ENCODE measurements at regions not wholly inside any gene's neighbourhood (a gene's known extent, or its start where the extent isn't known, plus 50 kb on each side); places are given as distances from the start of the nearest gene placed in this dataset.
A peak's percentile ranks its signal among the peaks of the same experiment; 100 is the strongest.

- Mint-ChIP-seq H3K4me1 (peaks cover 19% of the 10 kb centered on the region), H3K27ac (no peak overlapping the region), H3K9me3 (peaks cover 6% of the 10 kb centered on the region; the same call in 1 of the 2 replicates), H3K27me3 (ENCODE audit: low read depth) (no peaks in the 10 kb centered on the region; the same call in 1 of the 2 replicates), H3K36me3 (no peaks in the 10 kb centered on the region), H3K4me3 (no peak overlapping the region)
- no peak for DNase-seq (ENCODE audit: low spot score)
- POLR2A ChIA-PET: no interaction called here
- CTCF ChIA-PET: no interaction called here
- TF ChIP-seq STAT6 (CRISPR knock-in tag; conservative IDR thresholded peaks at IDR 0.05; ENCODE audit: low read depth) (no peak), ERG (CRISPR knock-in tag; IDR thresholded peaks at IDR 0.05) (no peak)
- TF ChIP-seq, protein P1, sequence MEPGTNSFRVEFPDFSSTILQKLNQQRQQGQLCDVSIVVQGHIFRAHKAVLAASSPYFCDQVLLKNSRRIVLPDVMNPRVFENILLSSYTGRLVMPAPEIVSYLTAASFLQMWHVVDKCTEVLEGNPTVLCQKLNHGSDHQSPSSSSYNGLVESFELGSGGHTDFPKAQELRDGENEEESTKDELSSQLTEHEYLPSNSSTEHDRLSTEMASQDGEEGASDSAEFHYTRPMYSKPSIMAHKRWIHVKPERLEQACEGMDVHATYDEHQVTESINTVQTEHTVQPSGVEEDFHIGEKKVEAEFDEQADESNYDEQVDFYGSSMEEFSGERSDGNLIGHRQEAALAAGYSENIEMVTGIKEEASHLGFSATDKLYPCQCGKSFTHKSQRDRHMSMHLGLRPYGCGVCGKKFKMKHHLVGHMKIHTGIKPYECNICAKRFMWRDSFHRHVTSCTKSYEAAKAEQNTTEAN (CRISPR knock-in tag; IDR thresholded peaks at IDR 0.05): no peak
- TF ChIP-seq, protein P2, sequence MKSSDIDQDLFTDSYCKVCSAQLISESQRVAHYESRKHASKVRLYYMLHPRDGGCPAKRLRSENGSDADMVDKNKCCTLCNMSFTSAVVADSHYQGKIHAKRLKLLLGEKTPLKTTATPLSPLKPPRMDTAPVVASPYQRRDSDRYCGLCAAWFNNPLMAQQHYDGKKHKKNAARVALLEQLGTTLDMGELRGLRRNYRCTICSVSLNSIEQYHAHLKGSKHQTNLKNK (CRISPR knock-in tag; IDR thresholded peaks at IDR 0.05): no peak
- TF ChIP-seq, protein P3, sequence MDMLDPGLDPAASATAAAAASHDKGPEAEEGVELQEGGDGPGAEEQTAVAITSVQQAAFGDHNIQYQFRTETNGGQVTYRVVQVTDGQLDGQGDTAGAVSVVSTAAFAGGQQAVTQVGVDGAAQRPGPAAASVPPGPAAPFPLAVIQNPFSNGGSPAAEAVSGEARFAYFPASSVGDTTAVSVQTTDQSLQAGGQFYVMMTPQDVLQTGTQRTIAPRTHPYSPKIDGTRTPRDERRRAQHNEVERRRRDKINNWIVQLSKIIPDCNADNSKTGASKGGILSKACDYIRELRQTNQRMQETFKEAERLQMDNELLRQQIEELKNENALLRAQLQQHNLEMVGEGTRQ (CRISPR knock-in tag; IDR thresholded peaks at IDR 0.05): no peak
- no peak for ATAC-seq
Measured at GRCh38 chr13:94776300-94776699, 64.0 kb upstream of the SOX21 start.

GRCh38 chr13:94765814-94766213 is 53.5 kb upstream of the SOX21 start:
- ATAC-seq: peak; percentile 20
- H3K4me3 Mint-ChIP-seq: no peak overlapping the region
- ChIA-PET POLR2A (no interaction called here), CTCF (no interaction called here)
- DNase-seq (ENCODE audit: low spot score): peak; percentile 17
- H3K27me3 Mint-ChIP-seq (ENCODE audit: low read depth): no peaks in the 10 kb centered on the region
- H3K36me3 Mint-ChIP-seq: no peaks in the 10 kb centered on the region
- no peak overlapping the region for H3K27ac Mint-ChIP-seq
- peaks cover 43% of the 10 kb centered on the region for H3K4me1 Mint-ChIP-seq
- H3K9me3 Mint-ChIP-seq: 0 out of 2 replicates have a peak, but pooled peaks cover 6% of the 10 kb centered on the region
- TF ChIP-seq CREB1 (CRISPR knock-in tag; IDR thresholded peaks at IDR 0.05): no peak
- TF ChIP-seq RELA (CRISPR knock-in tag; IDR thresholded peaks at IDR 0.05; ENCODE audit: borderline replicate concordance): no peak
- no peak for TF ChIP-seq NR2C2 (CRISPR knock-in tag; IDR thresholded peaks at IDR 0.05)
- TF ChIP-seq, protein P4, sequence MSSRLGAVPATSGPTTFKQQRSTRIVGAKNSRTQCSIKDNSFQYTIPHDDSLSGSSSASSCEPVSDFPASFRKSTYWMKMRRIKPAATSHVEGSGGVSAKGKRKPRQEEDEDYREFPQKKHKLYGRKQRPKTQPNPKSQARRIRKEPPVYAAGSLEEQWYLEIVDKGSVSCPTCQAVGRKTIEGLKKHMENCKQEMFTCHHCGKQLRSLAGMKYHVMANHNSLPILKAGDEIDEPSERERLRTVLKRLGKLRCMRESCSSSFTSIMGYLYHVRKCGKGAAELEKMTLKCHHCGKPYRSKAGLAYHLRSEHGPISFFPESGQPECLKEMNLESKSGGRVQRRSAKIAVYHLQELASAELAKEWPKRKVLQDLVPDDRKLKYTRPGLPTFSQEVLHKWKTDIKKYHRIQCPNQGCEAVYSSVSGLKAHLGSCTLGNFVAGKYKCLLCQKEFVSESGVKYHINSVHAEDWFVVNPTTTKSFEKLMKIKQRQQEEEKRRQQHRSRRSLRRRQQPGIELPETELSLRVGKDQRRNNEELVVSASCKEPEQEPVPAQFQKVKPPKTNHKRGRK (CRISPR knock-in tag; IDR thresholded peaks at IDR 0.05; ENCODE audit: borderline replicate concordance): no peak
- no peak for TF ChIP-seq ZNF263 (CRISPR knock-in tag; IDR thresholded peaks at IDR 0.05; ENCODE audit: low read depth)
- no peak for TF ChIP-seq TEAD1 (CRISPR knock-in tag; IDR thresholded peaks at IDR 0.05)
- TF ChIP-seq, protein P5, sequence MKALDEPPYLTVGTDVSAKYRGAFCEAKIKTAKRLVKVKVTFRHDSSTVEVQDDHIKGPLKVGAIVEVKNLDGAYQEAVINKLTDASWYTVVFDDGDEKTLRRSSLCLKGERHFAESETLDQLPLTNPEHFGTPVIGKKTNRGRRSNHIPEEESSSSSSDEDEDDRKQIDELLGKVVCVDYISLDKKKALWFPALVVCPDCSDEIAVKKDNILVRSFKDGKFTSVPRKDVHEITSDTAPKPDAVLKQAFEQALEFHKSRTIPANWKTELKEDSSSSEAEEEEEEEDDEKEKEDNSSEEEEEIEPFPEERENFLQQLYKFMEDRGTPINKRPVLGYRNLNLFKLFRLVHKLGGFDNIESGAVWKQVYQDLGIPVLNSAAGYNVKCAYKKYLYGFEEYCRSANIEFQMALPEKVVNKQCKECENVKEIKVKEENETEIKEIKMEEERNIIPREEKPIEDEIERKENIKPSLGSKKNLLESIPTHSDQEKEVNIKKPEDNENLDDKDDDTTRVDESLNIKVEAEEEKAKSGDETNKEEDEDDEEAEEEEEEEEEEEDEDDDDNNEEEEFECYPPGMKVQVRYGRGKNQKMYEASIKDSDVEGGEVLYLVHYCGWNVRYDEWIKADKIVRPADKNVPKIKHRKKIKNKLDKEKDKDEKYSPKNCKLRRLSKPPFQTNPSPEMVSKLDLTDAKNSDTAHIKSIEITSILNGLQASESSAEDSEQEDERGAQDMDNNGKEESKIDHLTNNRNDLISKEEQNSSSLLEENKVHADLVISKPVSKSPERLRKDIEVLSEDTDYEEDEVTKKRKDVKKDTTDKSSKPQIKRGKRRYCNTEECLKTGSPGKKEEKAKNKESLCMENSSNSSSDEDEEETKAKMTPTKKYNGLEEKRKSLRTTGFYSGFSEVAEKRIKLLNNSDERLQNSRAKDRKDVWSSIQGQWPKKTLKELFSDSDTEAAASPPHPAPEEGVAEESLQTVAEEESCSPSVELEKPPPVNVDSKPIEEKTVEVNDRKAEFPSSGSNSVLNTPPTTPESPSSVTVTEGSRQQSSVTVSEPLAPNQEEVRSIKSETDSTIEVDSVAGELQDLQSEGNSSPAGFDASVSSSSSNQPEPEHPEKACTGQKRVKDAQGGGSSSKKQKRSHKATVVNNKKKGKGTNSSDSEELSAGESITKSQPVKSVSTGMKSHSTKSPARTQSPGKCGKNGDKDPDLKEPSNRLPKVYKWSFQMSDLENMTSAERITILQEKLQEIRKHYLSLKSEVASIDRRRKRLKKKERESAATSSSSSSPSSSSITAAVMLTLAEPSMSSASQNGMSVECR (CRISPR knock-in tag; IDR thresholded peaks at IDR 0.05; ENCODE audit: borderline replicate concordance): no peak
- TF ChIP-seq PREB (CRISPR knock-in tag; IDR thresholded peaks at IDR 0.05; ENCODE audit: borderline replicate concordance): no peak
- TF ChIP-seq MYBL2 (CRISPR knock-in tag; IDR thresholded peaks at IDR 0.05): no peak
- TF ChIP-seq, protein P6, sequence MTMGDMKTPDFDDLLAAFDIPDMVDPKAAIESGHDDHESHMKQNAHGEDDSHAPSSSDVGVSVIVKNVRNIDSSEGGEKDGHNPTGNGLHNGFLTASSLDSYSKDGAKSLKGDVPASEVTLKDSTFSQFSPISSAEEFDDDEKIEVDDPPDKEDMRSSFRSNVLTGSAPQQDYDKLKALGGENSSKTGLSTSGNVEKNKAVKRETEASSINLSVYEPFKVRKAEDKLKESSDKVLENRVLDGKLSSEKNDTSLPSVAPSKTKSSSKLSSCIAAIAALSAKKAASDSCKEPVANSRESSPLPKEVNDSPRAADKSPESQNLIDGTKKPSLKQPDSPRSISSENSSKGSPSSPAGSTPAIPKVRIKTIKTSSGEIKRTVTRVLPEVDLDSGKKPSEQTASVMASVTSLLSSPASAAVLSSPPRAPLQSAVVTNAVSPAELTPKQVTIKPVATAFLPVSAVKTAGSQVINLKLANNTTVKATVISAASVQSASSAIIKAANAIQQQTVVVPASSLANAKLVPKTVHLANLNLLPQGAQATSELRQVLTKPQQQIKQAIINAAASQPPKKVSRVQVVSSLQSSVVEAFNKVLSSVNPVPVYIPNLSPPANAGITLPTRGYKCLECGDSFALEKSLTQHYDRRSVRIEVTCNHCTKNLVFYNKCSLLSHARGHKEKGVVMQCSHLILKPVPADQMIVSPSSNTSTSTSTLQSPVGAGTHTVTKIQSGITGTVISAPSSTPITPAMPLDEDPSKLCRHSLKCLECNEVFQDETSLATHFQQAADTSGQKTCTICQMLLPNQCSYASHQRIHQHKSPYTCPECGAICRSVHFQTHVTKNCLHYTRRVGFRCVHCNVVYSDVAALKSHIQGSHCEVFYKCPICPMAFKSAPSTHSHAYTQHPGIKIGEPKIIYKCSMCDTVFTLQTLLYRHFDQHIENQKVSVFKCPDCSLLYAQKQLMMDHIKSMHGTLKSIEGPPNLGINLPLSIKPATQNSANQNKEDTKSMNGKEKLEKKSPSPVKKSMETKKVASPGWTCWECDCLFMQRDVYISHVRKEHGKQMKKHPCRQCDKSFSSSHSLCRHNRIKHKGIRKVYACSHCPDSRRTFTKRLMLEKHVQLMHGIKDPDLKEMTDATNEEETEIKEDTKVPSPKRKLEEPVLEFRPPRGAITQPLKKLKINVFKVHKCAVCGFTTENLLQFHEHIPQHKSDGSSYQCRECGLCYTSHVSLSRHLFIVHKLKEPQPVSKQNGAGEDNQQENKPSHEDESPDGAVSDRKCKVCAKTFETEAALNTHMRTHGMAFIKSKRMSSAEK (CRISPR knock-in tag; IDR thresholded peaks at IDR 0.05; ENCODE audit: borderline replicate concordance): no peak
